ENCODE measurements at regions not wholly inside any gene's neighbourhood (a gene's known extent, or its start where the extent isn't known, plus 50 kb on each side); places are given as distances from the start of the nearest gene placed in this dataset.

- TF ChIP-seq CTCF (IDR thresholded peaks at IDR 0.05; ENCODE audit: control extremely low read depth, extremely low read depth, low read depth, missing control alignments) = no peak
- POLR2A ChIA-PET = no interaction called here
- no peak for DNase-seq (ENCODE audit: extremely low spot score)
- CTCF ChIA-PET = no interaction called here
These were observed 118.9 kb upstream of the IGF1R start for GRCh38 chr15:98529205-98530145.

- ChIA-PET POLR2A (no interaction called here), CTCF (interaction anchor here (1.2 kb wide), 1 partner anchor 11 kb away, joined by 3 read pairs; no protein-coding TSS in a partner anchor)
- DNase-seq (ENCODE audit: extremely low spot score) = no peak
- no peak for TF ChIP-seq CTCF (IDR thresholded peaks at IDR 0.05; ENCODE audit: control extremely low read depth, extremely low read depth, low read depth, missing control alignments)
These were observed 117.8 kb upstream of the IGF1R start for GRCh38 chr15:98530570-98530969.

GRCh38 chr15:98532063-98532462 lies 116.3 kb upstream of the IGF1R start:
- no peak for DNase-seq (ENCODE audit: extremely low spot score)
- CTCF ChIA-PET = no interaction called here
- POLR2A ChIA-PET = no interaction called here
- no peak for TF ChIP-seq CTCF (IDR thresholded peaks at IDR 0.05; ENCODE audit: control extremely low read depth, extremely low read depth, low read depth, missing control alignments)

GRCh38 chr15:98536976-98537375 lies 111.4 kb upstream of the IGF1R start:
- CTCF ChIA-PET = no interaction called here
- no peak for TF ChIP-seq CTCF (IDR thresholded peaks at IDR 0.05; ENCODE audit: control extremely low read depth, extremely low read depth, low read depth, missing control alignments)
- POLR2A ChIA-PET = no interaction called here
- DNase-seq (ENCODE audit: extremely low spot score) = no peak

GRCh38 chr15:98537516-98538060 lies 110.8 kb upstream of the IGF1R start:
- POLR2A ChIA-PET = no interaction called here
- no peak for TF ChIP-seq CTCF (IDR thresholded peaks at IDR 0.05; ENCODE audit: control extremely low read depth, extremely low read depth, low read depth, missing control alignments)
- no peak for DNase-seq (ENCODE audit: extremely low spot score)

GRCh38 chr15:98541519-98541918 lies 106.8 kb upstream of the IGF1R start:
- CTCF ChIA-PET = no interaction called here
- no peak for DNase-seq (ENCODE audit: extremely low spot score)
- TF ChIP-seq CTCF (IDR thresholded peaks at IDR 0.05; ENCODE audit: control extremely low read depth, extremely low read depth, low read depth, missing control alignments) = no peak
- POLR2A ChIA-PET = no interaction called here

More at GRCh38 chr15:98537516-98538060, 110.8 kb upstream of the IGF1R start:
- CTCF ChIA-PET = interaction anchor here (0.8 kb wide), 1 partner anchor 19 kb away, joined by 3 read pairs; no protein-coding TSS in a partner anchor

Data from GM10248 (cell line).